ENCODE measurements at regions not wholly inside any gene's neighbourhood (a gene's known extent, or its start where the extent isn't known, plus 50 kb on each side); places are given as distances from the start of the nearest gene placed in this dataset.

DNA sequence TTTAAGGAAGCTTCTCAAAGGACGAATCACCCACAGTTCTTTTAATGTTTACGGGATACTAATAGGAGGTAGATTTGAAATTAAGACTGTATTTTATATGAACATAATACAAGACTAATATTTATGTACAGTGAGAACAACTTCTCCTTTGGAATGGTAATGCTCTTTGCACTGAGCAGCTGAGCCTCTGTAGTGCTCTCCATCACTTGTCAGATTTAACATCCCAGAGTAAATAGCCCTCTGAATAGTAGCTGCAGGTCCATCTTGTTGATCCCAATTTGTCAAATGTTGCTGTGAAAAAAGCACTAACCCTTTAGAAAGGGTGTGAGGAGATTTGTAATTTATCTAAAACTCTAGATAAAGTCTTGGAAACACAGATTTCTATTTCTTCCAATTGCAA is 351.4 kb upstream of the KCNMB2 start:
- TF ChIP-seq, protein P1, sequence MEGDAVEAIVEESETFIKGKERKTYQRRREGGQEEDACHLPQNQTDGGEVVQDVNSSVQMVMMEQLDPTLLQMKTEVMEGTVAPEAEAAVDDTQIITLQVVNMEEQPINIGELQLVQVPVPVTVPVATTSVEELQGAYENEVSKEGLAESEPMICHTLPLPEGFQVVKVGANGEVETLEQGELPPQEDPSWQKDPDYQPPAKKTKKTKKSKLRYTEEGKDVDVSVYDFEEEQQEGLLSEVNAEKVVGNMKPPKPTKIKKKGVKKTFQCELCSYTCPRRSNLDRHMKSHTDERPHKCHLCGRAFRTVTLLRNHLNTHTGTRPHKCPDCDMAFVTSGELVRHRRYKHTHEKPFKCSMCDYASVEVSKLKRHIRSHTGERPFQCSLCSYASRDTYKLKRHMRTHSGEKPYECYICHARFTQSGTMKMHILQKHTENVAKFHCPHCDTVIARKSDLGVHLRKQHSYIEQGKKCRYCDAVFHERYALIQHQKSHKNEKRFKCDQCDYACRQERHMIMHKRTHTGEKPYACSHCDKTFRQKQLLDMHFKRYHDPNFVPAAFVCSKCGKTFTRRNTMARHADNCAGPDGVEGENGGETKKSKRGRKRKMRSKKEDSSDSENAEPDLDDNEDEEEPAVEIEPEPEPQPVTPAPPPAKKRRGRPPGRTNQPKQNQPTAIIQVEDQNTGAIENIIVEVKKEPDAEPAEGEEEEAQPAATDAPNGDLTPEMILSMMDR (IDR thresholded peaks at IDR 0.05; ENCODE audit: low read depth, low read length, poor library complexity, severe bottlenecking), result no peak
- TF ChIP-seq EZH2phosphoT487 (IDR thresholded peaks at IDR 0.05; ENCODE audit: borderline replicate concordance, low read length), result no peak
